ENCODE measurements at regions not wholly inside any gene's neighbourhood (a gene's known extent, or its start where the extent isn't known, plus 50 kb on each side); places are given as distances from the start of the nearest gene placed in this dataset.

- no peak for FAIRE-seq
These were observed 433.9 kb upstream of the MAF start for GRCh38 chr16:80034469-80034826.

- FAIRE-seq: no peak
These were observed 433.4 kb upstream of the MAF start for GRCh38 chr16:80033783-80034468.

- no peak for FAIRE-seq
These were observed 429.4 kb upstream of the MAF start for GRCh38 chr16:80029761-80030481.

GRCh38 chr16:80029381-80029630, 428.8 kb upstream of the MAF start:
- no peak for FAIRE-seq

- FAIRE-seq: no peak
These were observed 428.2 kb upstream of the MAF start for GRCh38 chr16:80028581-80029380.

- FAIRE-seq: no peak
These were observed 426.7 kb upstream of the MAF start for GRCh38 chr16:80027007-80027965.

- FAIRE-seq: no peak
These were observed 424.7 kb upstream of the MAF start for GRCh38 chr16:80025236-80025635.

- no peak for FAIRE-seq
These were observed 423.9 kb upstream of the MAF start for GRCh38 chr16:80024443-80024842.

- FAIRE-seq: no peak
These were observed 423.3 kb upstream of the MAF start for GRCh38 chr16:80023865-80024264.

GRCh38 chr16:80019395-80019794, 418.9 kb upstream of the MAF start:
- no peak for FAIRE-seq

- no peak for FAIRE-seq
These were observed 417.9 kb upstream of the MAF start for GRCh38 chr16:80018466-80018865.

- no peak for FAIRE-seq
These were observed 416.3 kb upstream of the MAF start for GRCh38 chr16:80016731-80017326.

GRCh38 chr16:80015566-80015965, 415.0 kb upstream of the MAF start:
- no peak for FAIRE-seq

GRCh38 chr16:80014241-80014939, 413.9 kb upstream of the MAF start:
- FAIRE-seq: no peak

- FAIRE-seq: no peak
These were observed 412.0 kb upstream of the MAF start for GRCh38 chr16:80012586-80012985.

GRCh38 chr16:80009971-80010659, 409.6 kb upstream of the MAF start:
- FAIRE-seq: no peak

GRCh38 chr16:80008857-80009256, 408.3 kb upstream of the MAF start:
- no peak for FAIRE-seq

GRCh38 chr16:80007231-80007630, 406.7 kb upstream of the MAF start:
- no peak for FAIRE-seq

GRCh38 chr16:80006241-80007215, 406.0 kb upstream of the MAF start:
- no peak for FAIRE-seq

- no peak for FAIRE-seq
These were observed 403.6 kb upstream of the MAF start for GRCh38 chr16:80004113-80004512.
